H1 (cell line): ENCODE measurements at regions not wholly inside any gene's neighbourhood (a gene's known extent, or its start where the extent isn't known, plus 50 kb on each side); places are given as distances from the start of the nearest gene placed in this dataset.

Source experiments
- CTCF ChIA-PET: fragments of 300-600 bp; sonication (Branson Sonifier 250); formaldehyde crosslinking; loops from one replicate; lab custom pipeline; 2021; ENCODE audit not compliant: partially characterized antibody; lab: Charles Lee
- POLR2A ChIA-PET: fragments of 300-600 bp; sonication (Branson Sonifier 250); formaldehyde crosslinking; loops from one replicate; lab custom pipeline; 2021; ENCODE audit warnings: inconsistent platforms; ENCODE audit not compliant: partially characterized antibody; lab: Charles Lee
- DNase-seq, 2 experiments: peaks; one replicate each; pipeline versions ENCODE4 v3.0.0 to v3.0.0-alpha.2; 2010 to 2022; ENCODE audit warnings: low spot score in 2 of 2, low read depth in 1 of 2, mixed read lengths in 1 of 2
- FAIRE-seq: peaks from 2 replicates; lab custom pipeline; 2011; peaks lifted over from hg19 to GRCh38; lab: Jason Lieb, UNC
- H2AFZ ChIP-seq: 2 replicates; pipeline ENCODE4 v1.8.1; 2012; ENCODE audit warnings: low read length, inconsistent platforms
- H2AK5ac ChIP-seq: 2 replicates; pipeline ENCODE4 v1.6.1; 2013; ENCODE audit warnings: low read depth, low read length
- H2BK120ac ChIP-seq: replicated peaks from 2 replicates; pipeline ENCODE3; 2013; ENCODE audit warnings: low read depth, low read length, inconsistent platforms
- H2BK12ac ChIP-seq: 2 replicates; pipeline ENCODE4 v1.6.1; 2013; ENCODE audit warnings: low read depth, low read length
- H2BK15ac ChIP-seq: 2 replicates; pipeline ENCODE4 v1.6.1; 2013; ENCODE audit warnings: low read length
- H2BK20ac ChIP-seq: 2 replicates; pipeline ENCODE4 v1.6.1; 2013; ENCODE audit warnings: low read length
- H2BK5ac ChIP-seq: 2 replicates; pipeline ENCODE4 v1.6.1; 2013; ENCODE audit warnings: low read depth, low read length
- H3K14ac ChIP-seq: 2 replicates; pipeline ENCODE4 v1.6.1; 2013; ENCODE audit warnings: inconsistent platforms; ENCODE audit not compliant: insufficient read length
- H3K18ac ChIP-seq: 2 replicates; pipeline ENCODE4 v1.6.1; 2013; ENCODE audit warnings: low read length; ENCODE audit errors: extremely low read depth
- H3K23ac ChIP-seq: 2 replicates; pipeline ENCODE4 v1.6.1; 2013; ENCODE audit warnings: inconsistent platforms; ENCODE audit not compliant: insufficient read length
- H3K23me2 ChIP-seq: 2 replicates; pipeline ENCODE4 v1.6.1; 2013; ENCODE audit warnings: low read depth, low read length
- H3K27ac ChIP-seq: 2 replicates; pipeline ENCODE4 v1.6.1; 2011; ENCODE audit warnings: low read depth, low read length, inconsistent platforms
- H3K27me3 ChIP-seq, 4 experiments: replicated peaks in 1 of 4; 1 replicate in 1 of 4; 2 replicates in 3 of 4; pipeline versions ENCODE4 v1.6.1 to v1.8.1; 2011 to 2013; ENCODE audit warnings: low read length in 3 of 4, mild to moderate bottlenecking in 3 of 4, inconsistent platforms in 2 of 4, mixed read lengths in 2 of 4, moderate library complexity in 1 of 4; ENCODE audit not compliant: control insufficient read depth in 3 of 4, insufficient read depth in 3 of 4; ENCODE audit errors: extremely low read depth in 1 of 4
- H3K36me3 ChIP-seq, 4 experiments: 2 replicates each; pipeline versions ENCODE4 v1.6.1 to v1.8.1; 2011 to 2013; ENCODE audit warnings: mild to moderate bottlenecking in 4 of 4, low read length in 3 of 4, moderate library complexity in 2 of 4, control low read depth in 1 of 4, inconsistent platforms in 1 of 4; ENCODE audit not compliant: insufficient read depth in 4 of 4, control insufficient read depth in 2 of 4
- H3K4ac ChIP-seq: replicated peaks from 2 replicates; pipeline ENCODE3; 2013; ENCODE audit warnings: low read length, low read depth, mixed read lengths, inconsistent platforms; ENCODE audit not compliant: insufficient read length
- H3K4me1 ChIP-seq, 4 experiments: replicated peaks in 1 of 4; 1 replicate in 1 of 4; 2 replicates in 3 of 4; pipeline versions ENCODE4 v1.6.1 to v1.8.1; 2011 to 2013; ENCODE audit warnings: low read length in 3 of 4, inconsistent platforms in 2 of 4, mixed read lengths in 1 of 4; ENCODE audit not compliant: insufficient read depth in 4 of 4, control insufficient read depth in 3 of 4
- H3K4me2 ChIP-seq, 2 experiments: 2 replicates each; pipeline versions ENCODE4 v1.6.1 to v1.8.1; 2011 to 2013; ENCODE audit warnings: low read depth in 2 of 2, low read length in 2 of 2, control low read depth in 1 of 2, inconsistent platforms in 1 of 2, mild to moderate bottlenecking in 1 of 2; ENCODE audit not compliant: insufficient read depth in 1 of 2
- H3K4me3 ChIP-seq, 4 experiments: fragments of 200-600, 300-600 bp in 1 of 4; sonication (generic), shearing (Covaris generic), sonication (Bioruptor Twin) in 1 of 4; 2 replicates each; pipeline versions ENCODE4 v1.5.1 to v1.8.1; 2011 to 2016; ENCODE audit warnings: low read length in 4 of 4, low read depth in 3 of 4, control low read depth in 2 of 4, inconsistent platforms in 2 of 4, mild to moderate bottlenecking in 2 of 4, mixed read lengths in 1 of 4, moderate library complexity in 1 of 4; ENCODE audit not compliant: insufficient read depth in 2 of 4; ENCODE audit errors: extremely low read depth in 1 of 4
- H3K56ac ChIP-seq: replicated peaks from 2 replicates; pipeline ENCODE3; 2013; ENCODE audit warnings: low read depth, mild to moderate bottlenecking, mixed read lengths, low read length, inconsistent platforms; ENCODE audit not compliant: insufficient read length
- H3K79me1 ChIP-seq: 2 replicates; pipeline ENCODE4 v1.6.1; 2013; ENCODE audit warnings: low read depth, low read length, control low read depth
- H3K79me2 ChIP-seq, 2 experiments: 2 replicates each; pipeline versions ENCODE4 v1.6.1 to v1.8.1; 2012 to 2013; ENCODE audit warnings: low read length in 2 of 2, mild to moderate bottlenecking in 2 of 2, inconsistent platforms in 1 of 2; ENCODE audit not compliant: insufficient read depth in 2 of 2, control insufficient read depth in 1 of 2
- H3K9ac ChIP-seq, 4 experiments: replicated peaks in 1 of 4; 1 replicate in 1 of 4; 2 replicates in 3 of 4; pipeline versions ENCODE4 v1.6.1 to v1.8.1; 2011 to 2013; ENCODE audit warnings: low read depth in 3 of 4, low read length in 3 of 4, control low read depth in 2 of 4, mild to moderate bottlenecking in 2 of 4, moderate library complexity in 2 of 4, inconsistent platforms in 1 of 4; ENCODE audit errors: extremely low read depth in 1 of 4
- H3K9me3 ChIP-seq, 2 experiments: 2 replicates each; pipeline versions ENCODE4 v1.6.1 to v1.8.1; 2012 to 2013; ENCODE audit warnings: mild to moderate bottlenecking in 2 of 2, moderate library complexity in 2 of 2, control low read depth in 1 of 2, inconsistent platforms in 1 of 2, low read depth in 1 of 2, low read length in 1 of 2, mixed read lengths in 1 of 2; ENCODE audit not compliant: insufficient read depth in 2 of 2
- H4K20me1 ChIP-seq, 2 experiments: replicated peaks in 1 of 2; 2 replicates each; pipeline versions ENCODE3 to v1.8.1; 2011 to 2013; ENCODE audit warnings: inconsistent platforms in 2 of 2, low read length in 2 of 2, mild to moderate bottlenecking in 1 of 2; ENCODE audit not compliant: insufficient read depth in 2 of 2, control insufficient read depth in 1 of 2
- H4K5ac ChIP-seq: 2 replicates; pipeline ENCODE4 v1.6.1; 2013; ENCODE audit warnings: low read length, low read depth, mixed read lengths, inconsistent platforms; ENCODE audit not compliant: insufficient read length
- H4K8ac ChIP-seq: 2 replicates; pipeline ENCODE4 v1.8.0; 2013; ENCODE audit warnings: mild to moderate bottlenecking, moderate library complexity, low read length, inconsistent platforms; ENCODE audit not compliant: insufficient read depth; ENCODE audit errors: extremely low read depth
- H4K91ac ChIP-seq: replicated peaks from 2 replicates; pipeline ENCODE3; 2013; ENCODE audit warnings: low read length, mixed read lengths, inconsistent platforms; ENCODE audit not compliant: insufficient read length
- EP300 ChIP-seq, 2 experiments: IDR thresholded peaks; 1 replicate in 1 of 2; 2 replicates in 1 of 2; pipeline ENCODE4 v1.6.1; 2011 to 2012; ENCODE audit warnings: low read depth in 2 of 2, low read length in 2 of 2, mild to moderate bottlenecking in 2 of 2, borderline replicate concordance in 1 of 2, inconsistent platforms in 1 of 2, moderate library complexity in 1 of 2
- SIN3A ChIP-seq, 2 experiments: IDR thresholded peaks in 1 of 2; conservative IDR thresholded peaks in 1 of 2; 2 replicates each; pipeline ENCODE4 v1.6.1; 2011 to 2012; ENCODE audit warnings: low read length in 2 of 2, improper control_type of control experiment in 1 of 2, low read depth in 1 of 2, mild to moderate bottlenecking in 1 of 2
- SP4 ChIP-seq: IDR thresholded peaks from 2 replicates; pipeline ENCODE4 v1.6.1; 2012; ENCODE audit warnings: low read length, inconsistent platforms
- YY1 ChIP-seq: IDR thresholded peaks from 2 replicates; pipeline ENCODE4 v1.6.1; 2011; ENCODE audit warnings: low read depth, mild to moderate bottlenecking, low read length
- ZNF274 ChIP-seq: IDR thresholded peaks from 2 replicates; pipeline ENCODE4 v1.7.0; 2012; ENCODE audit warnings: low read length, borderline replicate concordance; ENCODE audit errors: extremely low read depth
- WGBS, 2 experiments: shearing (Covaris generic) in 1 of 2; methylation state at CpG; one replicate each; pipeline versions ENCODE4 v1.1.6 to v1.1.7; 2013 to 2015; ENCODE audit warnings: low lambda C conversion rate in 2 of 2, mixed read lengths in 2 of 2, inconsistent platforms in 1 of 2, low coverage in 1 of 2, missing lambda C conversion rate in 1 of 2; ENCODE audit not compliant: insufficient replicate concordance in 2 of 2, insufficient coverage in 1 of 2, insufficient read length in 1 of 2; ENCODE audit errors: extremely low coverage in 1 of 2, missing lambda C conversion rate in 1 of 2; 5-methylcytosine and 5-hydroxymethylcytosine counted together

GRCh38 chr1:94316183-94316582, 78.8 kb upstream of the ARHGAP29 start:
- Histone ChIP-seq H3K18ac (no peak overlapping the region), H3K9me3 (no peaks in the 10 kb centered on the region), H4K91ac (no peak overlapping the region), H3K4me1 (peaks cover 0 to 3% (median under 1%) of the 10 kb centered on the region in 4 experiments; a peak in 3 of 7 replicates), H2AFZ (no peak overlapping the region), H2AK5ac (no peak overlapping the region), H3K9ac (no peak overlapping the region), H4K5ac (no peak overlapping the region), H3K79me2 (no peaks in the 10 kb centered on the region), H3K4me2 (no peak overlapping the region), H3K79me1 (no peaks in the 10 kb centered on the region), H3K14ac (no peak overlapping the region), H3K23ac (no peak overlapping the region), H3K23me2 (no peaks in the 10 kb centered on the region), H2BK12ac (no peak overlapping the region), H2BK20ac (no peak overlapping the region), H3K4me3 (no peak overlapping the region), H4K20me1 (no peaks in the 10 kb centered on the region), H2BK15ac (no peak overlapping the region), H2BK120ac (no peak overlapping the region), H3K56ac (no peak overlapping the region), H3K36me3 (no peaks in the 10 kb centered on the region), H3K4ac (no peak overlapping the region), H4K8ac (no peak overlapping the region), H3K27me3 (no peaks in the 10 kb centered on the region), H3K27ac (no peak overlapping the region), H2BK5ac (no peak overlapping the region)
- ChIA-PET CTCF (interaction anchor here (0.6 to 3.7 kb wide), 6 partner anchors 14 to 276 kb away, joined by 3 to 18 read pairs (median 11); no protein-coding TSS in a partner anchor), POLR2A (no interaction called here)
- TF ChIP-seq EP300 (IDR thresholded peaks at IDR 0.05; ENCODE audit: borderline replicate concordance in 1 of 2, low read depth in 2 of 2, low read length in 2 of 2) (no peak), SIN3A (conservative IDR thresholded peaks at IDR 0.05 in 1 of 2, IDR thresholded peaks at IDR 0.05 in 1 of 2; ENCODE audit: low read depth in 1 of 2, low read length in 2 of 2) (no peak), ZNF274 (no peak), YY1 (no peak), SP4 (no peak)
- 94% methylated on average over 1 of the region's 1 CpG; no CpG with 5 or more reads in 1 of the 2 experiments for WGBS, 2 experiments
- no peak for FAIRE-seq
- no peak for DNase-seq
